T-helper 1 cell treated with Interleukin-12 subunit alpha and Interleukin-12 subunit beta and Interleukin-4 antibody, amounts not matched to agents 30 ng/mL and 1 ng/mL, for 36 hours (primary cell): ENCODE measurements at regions not wholly inside any gene's neighbourhood (a gene's known extent, or its start where the extent isn't known, plus 50 kb on each side); places are given as distances from the start of the nearest gene placed in this dataset.

Source experiments
- intact Hi-C: fragments of 100-400 bp; cut with micrococcal nuclease; formaldehyde crosslinking; loops from one replicate; pipeline ENCODE4 v1.15.1; 2024

DNA sequence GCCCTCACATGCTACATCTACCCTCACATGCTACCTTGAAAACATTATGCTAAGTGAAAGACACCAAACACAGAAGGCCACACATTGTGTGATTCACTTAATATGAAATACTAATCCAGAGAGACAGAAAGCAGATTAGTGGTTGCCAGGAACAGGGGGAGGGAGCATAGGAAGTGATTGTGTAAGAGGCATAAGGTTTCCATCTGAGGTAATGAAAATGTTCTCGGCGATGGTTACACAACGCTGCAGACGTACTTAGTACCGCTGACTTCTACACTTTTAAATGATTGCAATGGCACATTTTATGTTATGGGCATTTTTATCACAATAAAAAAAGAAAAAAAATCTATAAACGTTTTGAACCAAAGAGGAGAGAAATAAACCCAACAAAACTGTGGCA, 742.3 kb downstream of the TYW1 start:
- intact Hi-C loops, result no loop called here

- intact Hi-C loops, result no loop called here
These were observed 746.9 kb downstream of the TYW1 start for GRCh38 chr7:67743501-67743900.

GRCh38 chr7:67752227-67752626, 755.6 kb downstream of the TYW1 start:
- intact Hi-C loops, result no loop called here

GRCh38 chr7:67753891-67754290, 757.3 kb downstream of the TYW1 start:
- intact Hi-C loops, result no loop called here

DNA sequence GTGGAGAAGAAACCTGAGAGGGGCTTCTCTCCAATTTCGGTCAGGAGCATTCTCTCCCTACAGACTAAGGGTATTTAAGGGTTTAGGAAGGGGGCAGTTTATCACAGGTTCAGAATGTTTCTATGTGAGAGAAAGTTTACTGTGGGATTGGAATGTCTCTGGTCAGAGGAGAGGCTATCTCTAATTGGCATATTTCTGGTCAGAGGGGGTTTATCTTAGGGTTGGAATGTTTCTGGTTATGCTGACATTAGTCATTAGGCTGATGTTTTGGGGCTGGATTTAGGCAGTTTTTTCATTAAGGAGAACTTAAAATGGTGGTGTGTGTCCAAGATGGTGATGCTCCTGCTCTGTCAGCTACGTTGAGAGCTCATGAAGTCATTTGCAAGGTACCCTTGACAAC, 758.0 kb downstream of the TYW1 start:
- intact Hi-C loops, result no loop called here

- intact Hi-C loops, result no loop called here
These were observed 761.9 kb downstream of the TYW1 start for GRCh38 chr7:67758551-67758950.

DNA sequence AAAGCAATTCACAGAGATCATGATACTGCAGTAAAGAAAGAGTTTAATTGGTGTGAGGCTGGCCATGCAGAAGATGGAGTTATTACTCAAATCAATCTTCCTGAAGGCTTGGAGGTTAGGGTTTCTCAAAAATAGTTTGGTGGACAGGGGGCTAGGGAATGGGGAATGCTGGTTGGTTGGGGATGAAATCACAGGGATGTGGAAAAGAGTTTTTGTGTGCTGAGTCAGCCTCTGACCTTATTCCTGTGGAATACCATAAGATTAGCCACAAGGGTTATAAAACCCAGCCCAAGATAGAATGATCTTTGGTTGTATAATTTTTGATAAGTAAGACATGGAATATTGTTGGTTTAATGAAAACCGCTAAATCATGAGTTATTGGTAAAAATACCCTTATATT, 764.3 kb downstream of the TYW1 start:
- intact Hi-C loops, result no loop called here

DNA sequence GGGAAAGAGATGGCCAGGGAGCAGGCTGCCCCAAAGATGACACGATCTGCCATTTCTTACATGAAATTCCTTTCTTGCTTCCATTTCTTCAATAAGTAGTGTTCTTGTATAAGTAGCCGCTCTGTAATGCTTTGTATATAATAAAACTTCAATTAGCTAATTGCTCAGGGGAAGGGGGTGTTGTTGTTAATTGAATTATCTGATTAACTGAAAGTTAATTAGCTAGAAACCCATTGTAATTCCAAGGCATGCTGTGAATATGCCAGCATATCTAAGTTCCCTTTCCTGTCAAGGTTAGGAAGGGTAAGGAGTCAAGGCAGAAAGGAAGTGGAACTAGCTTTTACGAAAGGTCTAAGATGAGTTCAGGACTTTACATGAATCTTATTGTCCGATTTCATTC, 765.9 kb downstream of the TYW1 start:
- intact Hi-C loops, result no loop called here

DNA sequence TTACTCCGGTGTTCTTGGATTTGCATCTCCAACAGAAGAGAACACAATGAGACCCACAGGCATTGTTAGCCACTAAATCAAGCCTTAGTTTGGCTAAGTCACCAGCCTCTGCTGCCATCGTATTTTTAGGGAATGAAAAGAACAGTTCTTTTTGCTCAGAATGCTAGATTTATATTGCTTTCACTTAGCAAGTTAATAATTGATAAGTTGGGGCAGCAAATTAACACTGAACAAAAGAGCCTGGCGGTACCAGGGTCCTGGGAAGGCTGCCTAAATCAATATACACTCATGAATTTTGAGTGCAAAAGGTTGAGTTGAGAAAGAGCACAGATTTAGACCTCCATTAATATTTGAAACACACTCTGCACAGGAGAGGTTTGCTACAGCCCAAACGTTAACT, 767.7 kb downstream of the TYW1 start:
- intact Hi-C loops, result no loop called here

GRCh38 chr7:67765481-67766175, 769.0 kb downstream of the TYW1 start:
- intact Hi-C loops, result no loop called here

DNA sequence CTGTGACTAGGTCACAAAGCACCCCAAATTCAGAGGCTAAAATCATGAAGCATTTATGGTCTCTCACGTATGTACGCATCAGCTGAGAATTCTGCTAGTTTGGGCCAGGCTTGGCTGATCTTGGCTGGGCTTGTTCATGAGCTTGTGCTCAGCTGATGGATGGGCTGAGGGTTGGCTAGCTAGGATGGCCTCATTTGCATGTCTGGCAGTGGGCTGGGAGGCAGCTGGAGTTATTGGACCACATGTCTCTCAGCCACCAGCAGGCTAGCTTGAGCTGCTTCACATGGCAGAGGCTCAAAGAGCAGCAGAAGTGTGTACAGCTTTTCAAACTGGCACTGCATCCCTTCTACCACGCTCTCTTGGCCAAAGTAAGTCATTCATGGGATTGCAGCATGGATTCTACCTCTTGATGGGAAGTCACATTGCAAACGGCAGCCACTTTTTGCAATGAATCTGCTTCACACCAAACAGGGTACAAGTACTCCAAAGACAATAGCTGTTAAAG, 770.3 kb downstream of the TYW1 start:
- intact Hi-C loops, result no loop called here

DNA sequence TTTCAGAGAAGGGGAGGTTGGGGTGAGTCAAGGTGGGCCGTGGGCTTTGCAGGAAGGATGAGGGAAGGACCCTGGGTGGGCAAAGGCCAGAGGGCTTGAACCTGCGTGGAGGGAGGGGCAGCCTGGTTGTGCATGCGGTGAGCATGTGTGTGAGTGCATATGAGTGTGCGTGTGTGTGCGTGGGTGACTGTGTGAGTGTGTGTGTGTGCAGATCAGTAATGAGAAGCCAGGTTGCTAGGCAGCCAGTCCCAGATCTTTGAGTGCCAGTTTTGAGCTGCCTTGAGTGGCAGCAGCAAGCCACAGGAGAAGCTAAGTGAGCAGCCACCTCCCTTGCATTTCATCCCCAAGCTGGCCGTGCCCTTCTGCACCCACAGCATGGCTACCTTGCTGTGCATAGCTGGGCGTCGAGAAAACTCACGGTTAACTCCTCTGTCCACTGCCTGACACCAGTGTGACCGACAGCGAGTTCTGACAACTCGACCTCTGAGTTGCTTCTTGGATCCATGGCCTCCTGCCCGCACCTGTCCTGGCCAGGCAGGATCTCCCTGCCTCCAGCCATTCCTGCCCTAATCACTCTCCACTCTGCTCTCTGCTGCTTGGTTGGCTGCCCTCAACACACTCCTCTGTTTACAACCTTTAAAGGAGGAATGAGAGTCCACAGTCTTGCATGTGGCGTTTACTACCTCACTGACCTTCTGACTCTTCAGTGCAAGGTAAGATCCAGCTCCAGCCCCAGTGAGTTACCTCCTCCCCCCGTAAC, 775.4 kb downstream of the TYW1 start:
- intact Hi-C loops, result no loop called here

- intact Hi-C loops, result no loop called here
These were observed 776.4 kb downstream of the TYW1 start for GRCh38 chr7:67773081-67773480.

DNA sequence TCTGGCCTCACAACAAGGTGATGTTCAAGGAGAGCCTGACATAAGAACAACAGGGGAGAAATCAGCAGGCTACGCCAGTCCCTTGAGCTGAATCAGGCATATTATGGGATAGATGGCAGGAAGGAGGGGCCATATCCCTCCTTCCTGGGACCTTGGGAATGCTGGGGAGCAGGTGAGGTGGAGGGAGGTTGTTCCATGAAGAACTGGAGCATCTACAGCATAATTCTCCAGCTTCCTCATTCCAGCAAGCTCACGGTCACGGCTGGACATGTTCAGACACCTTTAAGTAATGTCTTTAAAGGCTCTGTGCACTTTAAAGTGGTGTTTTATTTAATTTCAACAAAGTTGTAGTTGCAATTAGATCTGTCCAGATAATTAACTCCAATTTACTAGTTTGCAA, 780.5 kb downstream of the TYW1 start:
- intact Hi-C loops, result no loop called here

DNA sequence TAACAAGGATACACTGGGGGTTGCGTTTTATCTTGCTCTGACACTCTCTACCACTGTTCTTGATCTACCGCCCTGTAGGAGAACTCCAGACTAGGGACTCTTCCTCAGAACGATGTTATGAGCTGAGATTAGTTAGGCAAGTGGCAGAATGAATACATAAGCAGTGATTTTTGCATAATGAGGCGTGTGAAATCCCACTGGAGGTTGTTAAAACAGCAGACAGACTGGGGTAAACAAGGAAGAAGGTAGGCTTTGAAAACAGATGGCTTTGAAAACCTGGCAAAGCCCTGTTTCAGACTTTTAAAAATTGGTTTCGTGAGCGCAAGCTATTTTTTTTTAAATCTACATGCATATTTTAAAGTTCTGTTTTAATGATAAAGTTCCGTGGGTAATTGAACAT, 785.2 kb downstream of the TYW1 start:
- intact Hi-C loops, result no loop called here

- intact Hi-C loops, result no loop called here
These were observed 789.4 kb downstream of the TYW1 start for GRCh38 chr7:67786021-67786420.

DNA sequence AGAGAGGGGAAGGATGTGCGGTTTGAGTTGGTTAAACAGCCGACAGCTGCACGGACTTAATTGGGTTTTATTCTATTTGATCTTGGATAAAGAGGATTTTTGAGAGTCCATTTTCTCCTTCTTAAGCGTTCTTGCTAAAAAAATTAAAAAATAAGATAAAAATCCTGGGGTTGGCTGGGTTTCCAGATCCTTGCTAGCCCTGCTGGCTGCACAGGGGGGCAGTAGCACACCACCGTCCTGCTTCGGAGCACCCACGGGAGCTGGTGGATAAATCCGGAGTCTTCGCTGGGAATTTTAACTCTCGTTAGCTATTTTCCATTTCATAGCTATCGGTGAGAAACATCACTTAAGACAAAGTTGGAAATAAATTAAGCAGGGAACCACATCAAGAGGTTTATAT, 792.0 kb downstream of the TYW1 start:
- intact Hi-C loops, result no loop called here

- intact Hi-C loops, result no loop called here
These were observed 795.3 kb downstream of the TYW1 start for GRCh38 chr7:67791918-67792317.

- intact Hi-C loops, result no loop called here
These were observed 797.9 kb downstream of the TYW1 start for GRCh38 chr7:67794544-67794943.

DNA sequence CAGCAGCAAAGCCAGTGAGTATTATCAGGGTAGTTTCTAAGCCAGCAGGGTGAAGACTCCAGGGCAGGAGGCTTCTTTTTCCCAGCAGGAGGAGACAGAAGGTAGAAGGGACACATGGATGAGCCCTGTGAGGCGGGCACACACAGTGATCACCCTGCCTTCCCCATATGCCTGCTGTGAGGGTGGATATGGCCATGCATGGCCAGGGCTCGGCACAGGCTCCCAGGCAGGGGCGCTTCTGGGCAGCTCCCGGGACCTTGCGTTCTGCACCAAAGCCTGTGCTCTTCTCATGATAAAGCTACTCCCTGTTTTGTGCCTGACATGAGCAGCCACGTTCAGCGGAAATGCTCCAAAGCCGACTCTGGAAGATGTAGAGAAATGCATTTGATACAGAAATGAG, 807.2 kb downstream of the TYW1 start:
- intact Hi-C loops, result no loop called here

DNA sequence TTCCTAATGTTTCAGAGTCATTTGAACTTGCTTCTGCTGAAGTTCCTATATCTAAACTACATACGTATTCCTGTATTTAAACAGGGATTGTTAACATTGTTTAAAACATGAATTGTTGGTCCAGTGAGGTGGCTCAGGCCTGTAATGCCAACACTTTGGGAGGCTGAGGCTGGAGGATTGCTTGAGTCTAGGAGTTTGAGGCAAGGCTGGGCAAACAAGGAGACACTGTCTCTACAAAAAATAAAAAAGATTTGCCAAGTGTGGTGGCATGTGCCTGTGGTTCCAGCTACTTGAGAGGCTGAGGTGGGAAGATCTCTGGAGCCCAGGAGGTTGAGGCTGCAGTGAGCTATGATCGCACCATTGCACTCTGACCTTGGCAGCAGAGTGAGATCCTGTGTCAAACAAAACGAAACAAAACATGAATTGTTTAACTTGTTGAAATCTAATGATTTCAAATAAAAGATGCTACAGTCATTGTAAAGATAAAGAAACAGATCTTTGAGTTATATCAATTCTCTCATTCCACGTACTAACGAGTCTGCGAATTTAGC, 809.4 kb downstream of the TYW1 start:
- intact Hi-C loops, result no loop called here

DNA sequence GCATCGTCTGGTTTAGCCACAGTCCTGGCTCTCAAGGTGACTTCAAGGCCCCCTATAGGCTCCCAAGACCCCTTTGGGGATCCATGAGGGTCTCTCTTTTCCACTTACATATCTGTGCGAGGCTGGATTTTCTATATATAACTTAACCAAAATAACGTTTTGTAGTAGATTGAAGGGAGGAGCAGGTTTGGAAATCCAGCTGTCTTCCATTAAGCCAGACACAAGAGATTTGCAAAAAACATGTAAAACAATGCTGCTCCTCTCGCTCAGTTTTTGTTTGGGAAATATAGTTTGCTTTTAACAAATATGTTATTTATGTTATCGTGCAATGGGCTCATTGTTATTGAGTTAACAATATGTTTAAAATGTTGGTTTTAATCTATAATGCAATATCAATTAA, 811.2 kb downstream of the TYW1 start:
- intact Hi-C loops, result no loop called here

- intact Hi-C loops, result no loop called here
These were observed 813.0 kb downstream of the TYW1 start for GRCh38 chr7:67809586-67809985.
